ENCODE measurements at regions not wholly inside any gene's neighbourhood (a gene's known extent, or its start where the extent isn't known, plus 50 kb on each side); places are given as distances from the start of the nearest gene placed in this dataset.

DNA sequence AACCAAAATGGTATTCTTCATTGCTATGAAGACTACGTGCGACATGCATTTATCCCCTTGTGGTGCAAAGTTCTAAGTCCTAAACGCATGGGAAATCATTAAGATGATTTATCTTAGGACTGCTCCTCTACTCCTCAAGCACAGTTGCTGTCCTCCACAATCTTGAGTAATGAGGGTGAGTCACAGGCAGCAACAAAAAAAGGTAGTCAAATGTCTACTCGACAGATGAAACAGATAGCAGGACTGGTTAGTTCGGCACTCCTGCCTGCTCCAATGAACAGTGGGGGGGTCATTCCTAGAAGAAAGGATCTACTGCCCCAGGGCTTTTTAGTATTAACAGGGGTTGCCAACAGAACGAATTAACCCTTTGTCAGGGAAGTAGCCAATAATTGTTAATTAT lies 233.7 kb upstream of the FGF13 start:
- TF ChIP-seq EZH2phosphoT487 (IDR thresholded peaks at IDR 0.05; ENCODE audit: insufficient read depth, low read depth) (no peak), EZH2 (IDR thresholded peaks at IDR 0.05; ENCODE audit: insufficient read depth, poor library complexity, severe bottlenecking) (no peak)
